ENCODE measurements at regions not wholly inside any gene's neighbourhood (a gene's known extent, or its start where the extent isn't known, plus 50 kb on each side); places are given as distances from the start of the nearest gene placed in this dataset.

GRCh38 chr3:182617500-182617899 lies 175.8 kb upstream of the ATP11B start:
- in situ Hi-C loops (cut with MboI; ENCODE audit: low sequenced_read_pairs): no loop called here
- ATAC-seq (ENCODE audit: low read depth): no peak

More at GRCh38 chr3:182617500-182617899, 175.8 kb upstream of the ATP11B start:
- no peak for DNase-seq
- Histone ChIP-seq H3K79me1 (ENCODE audit: low read depth in 1 of 2, low read length in 2 of 2) (no peaks in the 10 kb centered on the region), H3K23ac (ENCODE audit: low read depth, low read length) (no peak overlapping the region), H3K18ac (ENCODE audit: low read depth, low read length) (no peak overlapping the region), H3K4me1 (ENCODE audit: control insufficient read depth, insufficient read depth, low read length) (no peaks in the 10 kb centered on the region), H2BK120ac (ENCODE audit: low read depth, low read length) (no peak overlapping the region), H3K14ac (replicated peaks; ENCODE audit: low read depth, low read length) (no peak overlapping the region), H3K9me1 (ENCODE audit: insufficient read depth, low read length) (no peaks in the 10 kb centered on the region), H2BK15ac (ENCODE audit: low read depth, low read length) (no peak overlapping the region), H3K56ac (ENCODE audit: extremely low read depth, insufficient read depth, low read length) (no peak overlapping the region), H3K27ac (ENCODE audit: insufficient read depth, low read length) (no peak overlapping the region), H3K36me3 (ENCODE audit: control insufficient read depth, insufficient read depth, low read length) (no peaks in the 10 kb centered on the region), H2BK20ac (ENCODE audit: low read depth, low read length) (no peak overlapping the region), H2AFZ (replicated peaks; ENCODE audit: low read length, poor library complexity) (no peak overlapping the region), H3K27me3 (ENCODE audit: control insufficient read depth, insufficient read depth, low read length) (no peaks in the 10 kb centered on the region), H4K91ac (ENCODE audit: insufficient read depth, low read depth, low read length) (no peak overlapping the region), H3K4me2 (ENCODE audit: low read depth, low read length) (no peak overlapping the region), H3K4me3 (ENCODE audit: insufficient read depth, low read depth, low read length) (no peak overlapping the region), H3K9me3 (ENCODE audit: control insufficient read depth, insufficient read depth, low read length) (peaks cover 2% of the 10 kb centered on the region; the same call in 1 of the 2 replicates), H3K4ac (ENCODE audit: low read depth, low read length) (no peak overlapping the region), H4K5ac (ENCODE audit: low read depth, low read length) (no peak overlapping the region), H3K9ac (ENCODE audit: low read depth, low read length) (no peak overlapping the region), H2BK5ac (ENCODE audit: low read depth, low read length, poor library complexity, severe bottlenecking) (no peak overlapping the region), H2AK5ac (ENCODE audit: low read depth, low read length) (no peak overlapping the region), H4K20me1 (ENCODE audit: insufficient read depth, low read length) (no peaks in the 10 kb centered on the region), H2AK9ac (replicated peaks; ENCODE audit: low read depth, low read length, poor library complexity) (no peak overlapping the region), H4K8ac (ENCODE audit: low read depth in 2 of 2, low read length in 2 of 2) (no peak overlapping the region)
- no TSS peak for BruUV-seq (replicated peaks)
- intact Hi-C loops (cut with micrococcal nuclease) (no loop called here), dilution Hi-C loops (cut with HindIII; ENCODE audit: low sequenced_read_pairs, unreplicated experiment) (no loop called here)
- POLR2A ChIA-PET (ENCODE audit: unreplicated experiment): no interaction called here
- WGBS, 2 experiments (ENCODE audit: extremely low coverage in 2 of 2, insufficient read length in 1 of 2): no CpG with 5 or more reads among the region's 4 CpGs
- TF ChIP-seq RFX5 (IDR thresholded peaks at IDR 0.05; ENCODE audit: low read depth, low read length) (no peak), SMC3 (IDR thresholded peaks at IDR 0.05; ENCODE audit: low read depth, low read length) (no peak)
- TF ChIP-seq, protein P1, sequence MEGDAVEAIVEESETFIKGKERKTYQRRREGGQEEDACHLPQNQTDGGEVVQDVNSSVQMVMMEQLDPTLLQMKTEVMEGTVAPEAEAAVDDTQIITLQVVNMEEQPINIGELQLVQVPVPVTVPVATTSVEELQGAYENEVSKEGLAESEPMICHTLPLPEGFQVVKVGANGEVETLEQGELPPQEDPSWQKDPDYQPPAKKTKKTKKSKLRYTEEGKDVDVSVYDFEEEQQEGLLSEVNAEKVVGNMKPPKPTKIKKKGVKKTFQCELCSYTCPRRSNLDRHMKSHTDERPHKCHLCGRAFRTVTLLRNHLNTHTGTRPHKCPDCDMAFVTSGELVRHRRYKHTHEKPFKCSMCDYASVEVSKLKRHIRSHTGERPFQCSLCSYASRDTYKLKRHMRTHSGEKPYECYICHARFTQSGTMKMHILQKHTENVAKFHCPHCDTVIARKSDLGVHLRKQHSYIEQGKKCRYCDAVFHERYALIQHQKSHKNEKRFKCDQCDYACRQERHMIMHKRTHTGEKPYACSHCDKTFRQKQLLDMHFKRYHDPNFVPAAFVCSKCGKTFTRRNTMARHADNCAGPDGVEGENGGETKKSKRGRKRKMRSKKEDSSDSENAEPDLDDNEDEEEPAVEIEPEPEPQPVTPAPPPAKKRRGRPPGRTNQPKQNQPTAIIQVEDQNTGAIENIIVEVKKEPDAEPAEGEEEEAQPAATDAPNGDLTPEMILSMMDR (conservative IDR thresholded peaks at IDR 0.05; ENCODE audit: low read depth, low read length): no peak
- CTCF ChIA-PET: no interaction called here
